NCI-H1694 (cell line): ENCODE measurements at regions not wholly inside any gene's neighbourhood (a gene's known extent, or its start where the extent isn't known, plus 50 kb on each side); places are given as distances from the start of the nearest gene placed in this dataset.

Experiments used
- DNase-seq: peaks from one replicate; lab custom pipeline; 2025; lab: John Stamatoyannopoulos, UW

DNA sequence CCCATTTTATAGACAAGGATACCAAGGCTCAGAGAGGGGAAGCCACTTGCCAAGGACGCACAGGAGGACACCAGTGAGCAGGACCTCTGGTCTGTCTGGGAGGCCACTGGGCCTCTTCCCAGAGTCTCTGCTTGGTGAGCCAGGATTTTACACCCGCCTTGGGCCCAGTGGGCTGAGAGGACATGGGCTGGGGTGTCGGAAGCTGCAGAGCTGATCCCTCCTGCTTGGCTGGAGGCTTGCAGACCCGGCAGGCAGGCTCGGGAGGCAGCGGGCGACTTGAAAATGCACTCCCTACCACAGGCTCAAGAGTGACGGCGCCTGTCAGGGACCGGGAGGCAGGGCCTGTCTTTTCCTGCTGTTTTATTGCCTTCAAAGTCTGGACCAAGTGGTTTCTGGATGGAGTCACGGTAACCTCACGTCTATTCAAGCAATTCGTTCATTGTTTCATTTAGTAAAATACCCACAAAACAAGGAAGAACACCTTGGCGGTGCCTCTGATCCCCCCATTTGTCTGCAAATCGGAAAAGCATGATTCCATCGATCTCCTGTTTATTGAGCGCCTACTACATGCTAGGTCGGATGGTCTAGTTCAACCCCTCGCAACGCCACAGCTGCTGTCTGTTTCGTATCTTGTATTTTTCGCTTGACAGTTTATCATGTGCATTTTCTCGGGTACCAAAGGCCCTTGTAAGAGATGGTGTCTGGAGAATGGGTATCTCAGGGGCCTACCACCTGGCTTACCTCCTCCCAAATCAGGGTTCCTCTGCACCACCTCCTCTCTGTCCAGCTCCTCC is 108.1 kb upstream of the IER5L start:
- no peak for DNase-seq

DNA sequence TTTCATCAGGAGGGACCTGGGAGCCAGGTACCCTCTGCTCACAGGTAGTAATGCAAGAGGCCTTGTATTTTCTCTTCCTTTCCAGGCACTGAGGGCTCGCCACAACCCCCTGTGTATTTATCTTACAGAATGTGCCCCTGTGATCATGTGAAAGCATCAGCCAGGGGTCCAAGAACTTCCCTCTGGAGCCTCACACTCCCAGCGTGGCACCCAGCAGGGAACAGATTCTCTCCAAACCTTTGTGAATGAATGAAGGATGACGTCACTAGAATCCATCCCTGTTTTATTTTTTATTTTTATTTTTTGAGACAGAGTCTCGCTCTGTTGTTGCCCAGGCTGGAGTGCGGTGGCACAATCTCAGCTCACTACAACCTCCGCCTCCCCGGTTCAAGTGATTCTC is 107.3 kb upstream of the IER5L start:
- no peak for DNase-seq

DNA sequence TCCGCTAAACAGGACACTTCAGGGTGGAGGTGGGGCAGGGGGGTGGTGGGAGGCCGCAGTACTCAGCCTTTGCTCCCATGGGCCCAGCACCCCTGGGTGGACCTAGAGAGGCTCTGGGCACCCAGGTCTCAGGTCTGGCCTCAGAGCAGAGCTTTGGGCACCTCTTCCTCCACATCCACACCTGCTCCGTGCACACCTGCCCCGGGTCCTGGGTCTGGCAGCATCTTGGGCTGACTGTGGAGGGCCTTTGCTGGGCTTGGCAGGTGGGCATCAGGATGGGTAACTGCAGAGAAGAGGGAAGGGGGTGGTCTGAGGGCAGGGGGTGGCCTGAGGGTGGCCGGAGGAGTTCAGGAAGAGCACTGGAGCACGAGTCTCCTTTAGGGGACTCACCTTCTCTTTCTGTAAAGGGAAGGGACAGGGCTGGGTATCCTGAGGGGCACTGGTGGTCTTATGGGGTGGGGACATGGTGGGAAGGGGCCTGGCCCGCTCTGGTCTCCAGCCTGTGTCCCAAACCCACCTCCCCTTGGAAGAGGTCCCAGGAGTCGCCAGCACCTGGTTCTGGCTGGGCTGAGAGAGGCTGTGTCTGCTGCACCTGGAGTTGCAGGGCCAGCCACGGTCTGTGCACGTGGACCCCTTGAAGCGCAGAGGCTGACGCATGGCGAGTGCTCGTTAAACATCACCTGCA is 106.7 kb upstream of the IER5L start:
- DNase-seq = no peak

GRCh38 chr9:129283705-129284606 is 105.9 kb upstream of the IER5L start:
- no peak for DNase-seq

DNA sequence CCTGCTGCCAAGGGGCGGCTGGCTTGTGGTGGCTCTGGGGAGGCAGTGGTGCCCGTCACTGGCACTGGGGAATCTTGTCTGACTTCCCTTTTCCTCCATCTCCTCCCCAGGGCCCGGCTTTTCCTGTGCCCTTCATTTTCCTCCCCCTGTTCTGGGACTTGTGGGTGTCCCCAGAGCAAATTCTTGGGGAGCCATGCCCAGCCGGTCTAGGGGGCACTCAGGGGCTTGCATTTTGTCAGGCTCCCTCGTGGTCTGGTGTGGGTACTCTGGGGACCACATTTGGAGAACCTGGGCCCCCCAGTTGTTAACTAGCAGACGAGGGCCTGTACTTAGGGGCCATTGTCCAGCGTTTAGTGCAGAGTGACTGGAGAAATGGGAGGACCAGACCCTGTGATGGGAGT is 105.2 kb upstream of the IER5L start:
- no peak for DNase-seq

DNA sequence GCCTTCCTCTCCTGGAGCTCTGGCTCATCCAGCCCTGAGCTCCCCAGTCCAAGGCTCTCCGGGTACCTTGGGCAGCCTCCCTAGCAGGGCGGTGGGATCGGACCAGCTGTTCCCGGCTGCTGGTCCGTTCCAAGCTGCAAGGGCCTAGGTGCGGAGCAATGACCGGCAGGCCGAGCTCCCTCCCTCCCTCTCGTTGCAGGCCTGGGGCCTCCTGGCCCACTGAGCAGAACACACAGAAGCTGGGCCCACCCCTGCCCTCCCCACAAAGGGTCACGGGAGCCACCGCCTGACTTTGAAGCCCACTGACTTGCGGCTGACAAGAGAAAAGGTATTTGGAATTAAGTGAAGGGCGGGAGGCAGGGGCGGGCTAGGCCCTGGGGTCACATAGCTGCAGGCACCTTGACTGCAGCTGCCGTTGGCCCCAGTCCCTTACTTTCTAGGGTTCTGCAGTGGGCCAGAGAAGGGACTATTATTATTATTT is 104.7 kb upstream of the IER5L start:
- DNase-seq = no peak

DNA sequence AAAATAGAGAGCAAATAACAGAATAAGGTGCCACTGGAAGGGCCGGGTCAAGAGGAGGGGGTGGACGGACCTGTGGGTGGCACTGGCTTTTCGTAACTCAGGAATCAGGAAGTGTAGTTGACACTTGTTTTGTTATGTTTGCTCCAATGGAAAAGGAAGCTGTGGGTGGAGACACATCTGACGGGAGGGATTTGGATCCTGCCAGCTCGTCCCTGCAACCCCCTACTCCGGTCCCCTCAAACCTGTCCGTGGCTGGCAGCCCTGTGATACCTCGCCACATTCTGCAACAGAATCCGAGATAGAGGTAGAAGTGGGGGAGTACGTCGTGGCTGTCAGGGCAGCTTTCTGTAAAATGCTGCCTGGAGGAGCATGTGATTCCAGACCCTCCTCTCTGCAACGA is 104.2 kb upstream of the IER5L start:
- no peak for DNase-seq

GRCh38 chr9:129281506-129282145 is 103.6 kb upstream of the IER5L start:
- no peak for DNase-seq

- DNase-seq = no peak
These were observed 102.7 kb upstream of the IER5L start for GRCh38 chr9:129280623-129281271.

DNA sequence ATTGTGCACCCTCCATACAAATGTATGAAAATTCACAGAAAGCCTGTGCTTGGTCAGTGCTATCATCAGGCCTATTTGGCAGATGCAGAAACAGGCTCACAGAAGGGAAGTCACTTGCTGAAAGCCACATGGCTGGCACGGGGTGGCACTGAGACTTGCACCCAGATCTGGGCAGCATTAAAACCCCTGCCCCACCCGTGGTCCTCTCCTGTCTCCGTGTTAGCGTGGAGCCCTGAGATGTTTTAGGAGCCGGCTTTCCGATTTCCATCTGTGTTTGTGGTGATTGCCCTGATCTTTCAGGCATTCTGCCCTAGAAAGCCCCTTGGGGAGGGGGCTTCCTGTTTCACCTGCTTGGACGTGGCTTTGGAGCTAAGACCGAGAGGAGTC is 102.2 kb upstream of the IER5L start:
- DNase-seq = no peak

GRCh38 chr9:129278391-129279237 is 100.6 kb upstream of the IER5L start:
- no peak for DNase-seq

DNA sequence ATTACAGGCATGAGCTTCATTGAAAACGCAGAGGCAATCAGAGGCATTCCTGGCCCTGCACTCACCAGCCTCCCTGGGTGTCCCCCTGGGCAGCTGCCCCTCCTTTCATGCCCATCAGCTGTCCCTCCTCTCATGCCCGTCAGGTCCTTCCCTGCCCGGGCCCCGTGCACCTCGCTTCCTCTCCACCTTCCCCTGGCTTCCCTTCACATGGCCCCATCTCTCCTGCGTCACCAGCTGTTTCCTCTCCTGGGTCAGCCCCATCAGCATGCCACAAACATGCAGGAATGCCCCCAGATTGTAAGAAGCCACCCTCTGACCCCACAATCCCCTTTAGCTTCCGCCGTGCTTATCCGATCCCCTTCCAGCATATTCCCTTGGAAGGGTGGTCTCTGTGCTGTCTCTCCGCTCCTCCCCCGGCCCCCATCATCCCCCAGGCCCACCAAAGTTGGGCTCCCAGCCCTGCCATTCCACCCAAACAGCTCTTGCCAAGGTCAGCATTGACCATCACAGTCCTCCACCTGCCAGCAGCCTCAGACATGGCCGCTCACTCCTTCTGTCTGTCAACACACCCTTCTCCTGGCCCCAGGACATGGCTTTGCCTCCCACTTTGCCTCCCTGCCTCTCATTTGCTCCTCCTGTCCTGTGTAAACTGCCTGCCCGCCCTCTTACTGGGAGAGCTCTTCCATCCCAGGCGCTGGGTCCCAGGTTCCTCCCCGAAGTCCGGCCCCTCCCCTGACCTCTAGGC is 98.6 kb upstream of the IER5L start:
- DNase-seq = no peak

DNA sequence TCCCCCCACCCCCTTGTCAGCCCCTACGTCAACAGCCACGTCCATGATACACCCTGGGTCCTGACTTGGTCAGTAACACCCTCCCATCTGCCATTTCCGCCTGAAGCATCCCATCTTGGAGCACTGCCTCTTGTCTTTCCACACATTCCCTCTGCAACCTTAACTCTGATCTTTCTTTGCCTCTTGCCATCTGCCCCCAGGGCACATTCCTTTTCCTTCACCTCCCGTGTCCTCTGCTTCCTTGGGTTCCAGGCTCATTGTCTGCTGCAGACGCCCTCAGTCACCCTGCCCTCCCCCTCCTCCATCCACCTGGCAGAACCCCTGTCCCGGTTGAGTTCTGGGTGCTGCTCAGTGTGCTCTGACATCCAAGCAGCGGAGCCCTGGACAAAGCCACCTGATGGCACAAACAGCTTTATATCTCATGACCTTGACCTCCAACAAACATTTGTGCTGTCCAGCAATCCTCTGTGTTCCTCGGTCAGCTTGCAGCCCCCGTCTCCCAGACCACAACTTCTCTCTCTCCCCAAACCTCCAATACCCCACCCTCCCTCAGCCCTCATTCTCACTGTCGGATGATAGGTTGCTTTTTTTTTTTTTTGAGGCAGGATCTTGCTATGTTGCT is 97.7 kb upstream of the IER5L start:
- no peak for DNase-seq

DNA sequence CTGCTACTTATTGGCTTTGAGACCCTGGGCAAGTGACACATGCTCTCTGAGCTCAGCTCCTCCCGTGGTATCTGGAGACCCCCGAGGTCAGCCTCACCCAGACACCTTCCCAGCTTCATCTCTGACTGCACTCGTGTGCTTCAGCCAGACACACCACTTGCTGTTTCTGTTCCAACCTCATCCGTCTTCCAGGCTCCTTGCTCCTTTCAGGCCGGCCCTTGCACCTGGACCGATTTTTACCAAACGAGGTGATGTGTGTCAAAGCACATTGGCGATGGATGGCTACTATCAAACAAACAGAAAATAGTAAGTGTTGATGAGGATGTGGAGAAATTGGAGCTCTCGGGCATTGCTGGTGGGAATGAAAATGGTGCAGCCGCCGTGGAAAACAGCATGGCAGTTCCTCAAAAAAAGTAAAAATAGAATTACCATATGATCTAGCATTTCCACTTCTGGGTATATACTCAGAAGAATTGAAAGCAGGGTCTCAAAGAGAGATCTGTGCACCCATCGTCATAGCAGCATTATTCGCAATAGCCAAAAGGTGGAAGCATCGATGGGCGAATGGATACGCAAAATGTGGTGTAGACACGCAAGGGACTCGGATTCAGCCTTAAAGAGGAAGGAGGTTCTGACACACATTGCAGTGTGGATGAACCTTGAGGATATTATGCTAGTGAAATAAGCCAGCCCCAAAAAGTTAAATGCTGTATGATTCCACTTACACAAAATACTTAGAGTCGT is 96.1 kb upstream of the IER5L start:
- DNase-seq = no peak

DNA sequence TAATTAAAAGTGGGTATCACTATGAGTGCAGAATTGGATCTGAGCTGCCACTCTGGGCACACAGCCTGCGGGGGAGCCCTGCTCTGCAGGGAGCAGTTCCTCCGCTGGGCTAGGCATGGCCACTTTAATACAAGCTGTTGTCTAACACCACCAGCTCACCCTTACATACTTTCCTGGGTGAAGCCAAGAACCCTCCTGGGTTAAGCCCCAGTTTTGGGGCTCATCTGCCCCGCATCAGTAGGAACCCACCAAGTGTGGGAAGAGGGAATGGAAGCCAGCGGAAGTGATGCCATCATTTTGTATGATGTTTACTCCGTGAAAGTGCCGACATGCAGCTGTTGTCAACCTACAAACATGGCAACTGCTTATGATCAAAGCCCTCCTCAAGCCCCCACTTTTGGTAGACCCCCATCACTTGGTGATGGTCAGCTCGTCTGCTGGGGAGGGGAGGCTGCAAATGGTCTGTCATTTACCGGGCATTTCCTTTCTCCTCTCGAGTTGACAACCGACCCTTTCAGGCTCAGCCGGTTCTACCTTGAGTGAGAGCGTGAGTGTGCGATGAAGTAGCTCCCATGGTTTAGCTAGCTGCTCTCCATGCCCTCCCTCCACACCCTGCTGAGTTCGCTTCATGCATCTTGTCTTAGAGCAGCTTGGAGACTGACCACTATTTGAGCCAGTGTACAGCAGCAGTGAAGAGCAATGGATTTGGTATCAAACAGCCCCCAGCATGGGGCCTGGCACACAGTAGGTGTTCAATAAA is 95.3 kb upstream of the IER5L start:
- no peak for DNase-seq

GRCh38 chr9:129272348-129273025 is 94.4 kb upstream of the IER5L start:
- DNase-seq = no peak

DNA sequence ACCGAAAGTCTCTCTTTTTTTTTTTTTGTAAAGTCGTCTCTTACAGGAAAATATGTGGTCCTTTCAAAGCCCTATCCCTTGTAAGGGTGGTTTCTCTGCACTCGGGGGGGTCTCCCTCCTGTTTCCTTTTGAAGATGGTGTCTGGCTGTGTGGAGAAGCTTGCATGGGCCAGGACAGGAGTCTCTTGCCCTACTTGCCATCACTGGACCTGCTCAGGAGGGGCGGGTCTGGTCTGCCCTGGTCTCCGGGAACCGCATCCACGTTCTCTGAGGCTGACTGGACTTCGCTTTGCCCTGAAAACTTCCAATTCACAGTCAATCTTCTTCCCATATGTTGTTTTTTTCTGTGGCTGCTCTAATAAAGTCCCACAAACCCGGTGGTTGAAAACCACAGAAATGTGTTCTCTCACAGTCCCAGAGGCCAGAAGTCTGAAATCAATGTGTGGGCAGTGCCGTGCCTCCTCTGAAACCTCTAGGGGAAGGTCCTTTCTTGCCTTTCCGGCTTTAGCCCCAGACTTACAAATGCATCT is 92.9 kb upstream of the IER5L start:
- DNase-seq = no peak
